SK-N-SH (cell line): ENCODE measurements at regions not wholly inside any gene's neighbourhood (a gene's known extent, or its start where the extent isn't known, plus 50 kb on each side); places are given as distances from the start of the nearest gene placed in this dataset.

Source experiments
- CTCF ChIA-PET: fragments of 300-600, 350-600 bp; formaldehyde crosslinking; extraction: SDS; loops from one replicate; lab custom pipeline; 2021; lab: Yijun Ruan, JAX
- POLR2A ChIA-PET: fragments of 350-600 bp; sonication (Branson Sonifier 250); formaldehyde crosslinking; extraction: SDS; loops from one replicate; lab custom pipeline; 2020; ENCODE audit warnings: antibody characterized with exemption, inconsistent platforms; lab: Yijun Ruan, JAX
- DNase-seq: peaks from one replicate; pipeline ENCODE4 v3.0.0; 2012
- H2AFZ ChIP-seq: fragments of 200-600 bp; sonication (generic); 2 replicates; pipeline ENCODE4 v1.8.1; 2016; ENCODE audit warnings: antibody characterized with exemption, mild to moderate bottlenecking, low read depth
- H3F3A ChIP-seq: fragments of 200-600 bp; sonication (generic); replicated peaks from 2 replicates; pipeline ENCODE3; 2016; ENCODE audit warnings: antibody characterized with exemption, mild to moderate bottlenecking; ENCODE audit not compliant: insufficient read depth
- H3K27ac ChIP-seq, 2 experiments: fragments of 200-500 bp in 1 of 2; fragments of 200-600 bp in 1 of 2; sonication (Bioruptor generic) in 1 of 2; sonication (generic), shearing (Covaris generic) in 1 of 2; 2 replicates each; pipeline versions ENCODE4 v1.5.1 to v1.6.1; 2014 to 2016; ENCODE audit warnings: low read depth in 2 of 2, inconsistent platforms in 1 of 2, low read length in 1 of 2, mild to moderate bottlenecking in 1 of 2, mixed read lengths in 1 of 2
- H3K27me3 ChIP-seq: fragments of 200-600 bp; sonication (generic), shearing (Covaris generic); 2 replicates; pipeline ENCODE4 v1.6.1; 2016; ENCODE audit warnings: mixed run types; ENCODE audit not compliant: insufficient read depth
- H3K36me3 ChIP-seq, 2 experiments: fragments of 200-500 bp in 1 of 2; fragments of 200-600 bp in 1 of 2; sonication (Bioruptor generic) in 1 of 2; sonication (generic) in 1 of 2; replicated peaks in 1 of 2; 2 replicates each; pipeline versions ENCODE3 to v1.5.1; 2014 to 2016; ENCODE audit warnings: low read length in 1 of 2, mild to moderate bottlenecking in 1 of 2; ENCODE audit not compliant: insufficient read depth in 2 of 2, control insufficient read depth in 1 of 2
- H3K4me1 ChIP-seq, 2 experiments: fragments of 200-500 bp in 1 of 2; fragments of 200-600 bp in 1 of 2; sonication (Bioruptor generic) in 1 of 2; sonication (generic), shearing (Covaris generic) in 1 of 2; 2 replicates each; pipeline versions ENCODE4 v1.5.1 to v1.6.1; 2014 to 2016; ENCODE audit warnings: low read depth in 1 of 2, low read length in 1 of 2, mixed run types in 1 of 2; ENCODE audit not compliant: insufficient read depth in 2 of 2, control insufficient read depth in 1 of 2
- H3K4me2 ChIP-seq: fragments of 200-600 bp; sonication (generic), shearing (Covaris generic); 2 replicates; pipeline ENCODE4 v1.6.1; 2017; ENCODE audit warnings: mixed run types
- H3K4me3 ChIP-seq, 2 experiments: fragments of 200-500 bp in 1 of 2; fragments of 200-600 bp in 1 of 2; sonication (Bioruptor generic) in 1 of 2; sonication (generic), shearing (Covaris generic) in 1 of 2; 2 replicates each; pipeline versions ENCODE4 v1.5.1 to v1.8.1; 2014 to 2016; ENCODE audit warnings: low read depth in 2 of 2, inconsistent platforms in 1 of 2, low read length in 1 of 2, mild to moderate bottlenecking in 1 of 2, mixed read lengths in 1 of 2, moderate library complexity in 1 of 2
- H3K79me2 ChIP-seq: fragments of 200-600 bp; sonication (generic); 2 replicates; pipeline ENCODE4 v1.8.1; 2017; ENCODE audit warnings: mild to moderate bottlenecking; ENCODE audit not compliant: insufficient read depth
- H3K9ac ChIP-seq: fragments of 200-600 bp; sonication (generic); 2 replicates; pipeline ENCODE4 v1.6.1; 2017; ENCODE audit warnings: mixed run types
- H3K9me2 ChIP-seq: fragments of 200-600 bp; sonication (generic); 2 replicates; pipeline ENCODE4 v1.6.1; 2017; ENCODE audit warnings: mixed run types
- H3K9me3 ChIP-seq: fragments of 200-600 bp; sonication (generic); 2 replicates; pipeline ENCODE4 v1.6.1; 2017; ENCODE audit warnings: mixed run types, mild to moderate bottlenecking, moderate library complexity
- H4K20me1 ChIP-seq: fragments of 200-600 bp; sonication (generic); 2 replicates; pipeline ENCODE4 v1.6.1; 2017; ENCODE audit warnings: mild to moderate bottlenecking, mixed run types; ENCODE audit not compliant: insufficient read depth
- CHD2 ChIP-seq: fragments of 150-350 bp; IDR thresholded peaks from 2 replicates; pipeline ENCODE4 v1.6.1; 2018; ENCODE audit warnings: low read length; ENCODE audit not compliant: partially characterized antibody
- FOSL2 ChIP-seq: IDR thresholded peaks from 2 replicates; pipeline ENCODE4 v1.4.0; 2012; ENCODE audit warnings: low read depth, mild to moderate bottlenecking, moderate library complexity, borderline replicate concordance
- FOXJ3 ChIP-seq: sonication (generic); formaldehyde crosslinking; IDR thresholded peaks from 2 replicates; pipeline ENCODE4 v1.5.1; 2020; ENCODE audit warnings: mild to moderate bottlenecking, missing genetic modification reagents
- FOXM1 ChIP-seq: IDR thresholded peaks from 2 replicates; pipeline ENCODE4 v1.4.0; 2012; ENCODE audit warnings: low read depth, mild to moderate bottlenecking
- GABPA ChIP-seq: IDR thresholded peaks from 2 replicates; pipeline ENCODE4 v1.4.0; 2012; ENCODE audit warnings: low read depth, mild to moderate bottlenecking
- GATA2 ChIP-seq: sonication (generic); formaldehyde crosslinking; IDR thresholded peaks from 2 replicates; pipeline ENCODE4 v1.5.0; 2020; ENCODE audit warnings: mild to moderate bottlenecking, missing genetic modification reagents
- MEF2A ChIP-seq: IDR thresholded peaks from 2 replicates; pipeline ENCODE4 v1.4.0; 2012; ENCODE audit warnings: low read depth, borderline replicate concordance
- MXI1 ChIP-seq: IDR thresholded peaks from 2 replicates; pipeline ENCODE4 v1.6.1; 2012; ENCODE audit warnings: mild to moderate bottlenecking, low read depth, low read length, improper control_type of control experiment
- NFIC ChIP-seq: IDR thresholded peaks from 2 replicates; pipeline ENCODE4 v1.4.0; 2012; ENCODE audit warnings: borderline replicate concordance
- NRF1 ChIP-seq: IDR thresholded peaks from 2 replicates; pipeline ENCODE4 v1.6.1; 2012; ENCODE audit warnings: low read depth, mild to moderate bottlenecking, low read length
- POLR2AphosphoS5 ChIP-seq: IDR thresholded peaks from 2 replicates; pipeline ENCODE4 v1.6.1; 2012; ENCODE audit warnings: low read depth, low read length
- RCOR1 ChIP-seq: fragments of 150-350 bp; IDR thresholded peaks from 2 replicates; pipeline ENCODE4 v1.6.1; 2017; ENCODE audit warnings: antibody characterized with exemption, low read length
- SMC3 ChIP-seq: IDR thresholded peaks from 2 replicates; pipeline ENCODE4 v1.6.1; 2012; ENCODE audit warnings: low read depth, low read length, improper control_type of control experiment
- TCF12 ChIP-seq: IDR thresholded peaks from 2 replicates; pipeline ENCODE4 v1.4.0; 2012
- TEAD4 ChIP-seq: IDR thresholded peaks from 2 replicates; pipeline ENCODE4 v1.4.0; 2012; ENCODE audit warnings: mild to moderate bottlenecking, borderline replicate concordance; ENCODE audit not compliant: insufficient read depth
- WGBS: methylation state at CpG from one replicate; pipeline ENCODE4 v1.1.6; 2017; ENCODE audit warnings: low lambda C conversion rate; 5-methylcytosine and 5-hydroxymethylcytosine counted together
- TF ChIP-seq, protein P1 (sequence below): IDR thresholded peaks from 2 replicates; pipeline ENCODE4 v1.4.0; 2012; ENCODE audit warnings: low read depth, borderline replicate concordance
- TF ChIP-seq, protein P2 (sequence below): fragments of 200-600 bp; sonication (generic); IDR thresholded peaks from 2 replicates; pipeline ENCODE4 v1.6.1; 2017; ENCODE audit warnings: antibody characterized with exemption, mild to moderate bottlenecking, moderate library complexity
- TF ChIP-seq, protein P3 (sequence below): fragments of 150-350 bp; IDR thresholded peaks from 2 replicates; pipeline ENCODE4 v1.6.1; 2016; ENCODE audit warnings: mild to moderate bottlenecking, low read depth, low read length
- TF ChIP-seq, protein P4 (sequence below): IDR thresholded peaks from 2 replicates; pipeline ENCODE4 v1.4.0; 2012; ENCODE audit warnings: low read depth

DNA sequence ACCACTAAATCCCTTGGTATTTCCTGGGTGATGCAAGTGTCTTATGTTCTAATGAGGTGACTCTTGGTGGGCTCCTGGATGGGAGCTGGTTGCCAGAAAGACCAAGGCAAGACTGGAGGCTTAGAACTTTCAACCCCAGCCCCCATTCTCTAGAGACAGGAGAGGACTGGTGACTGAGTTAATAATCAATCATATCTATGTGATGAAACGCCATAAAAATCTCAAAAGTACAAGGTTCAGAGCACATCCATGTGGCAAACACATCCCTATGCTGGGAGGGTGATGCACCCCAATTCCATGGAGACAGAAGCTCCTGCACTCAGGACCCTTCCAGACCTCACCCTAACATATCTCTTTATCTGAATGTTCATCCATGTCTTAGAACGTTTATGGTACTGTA lies 139.5 kb upstream of the LINC00305 start:
- Histone ChIP-seq H3K4me2 (no peak overlapping the region), H3K4me1 (no peaks in the 10 kb centered on the region), H3K27me3 (no peaks in the 10 kb centered on the region), H3K4me3 (no peak overlapping the region), H3K9me2 (no peaks in the 10 kb centered on the region), H4K20me1 (no peaks in the 10 kb centered on the region), H2AFZ (no peak overlapping the region), H3K27ac (no peak overlapping the region), H3K79me2 (no peaks in the 10 kb centered on the region), H3F3A (no peaks in the 10 kb centered on the region), H3K36me3 (no peaks in the 10 kb centered on the region), H3K9ac (no peak overlapping the region), H3K9me3 (no peaks in the 10 kb centered on the region)
- no peak for DNase-seq
- no peak for TF ChIP-seq GATA2 (CRISPR knock-in tag)
- no peak for TF ChIP-seq TCF12
- no peak for TF ChIP-seq RCOR1
- no peak for TF ChIP-seq NFIC
- WGBS, result 0% methylated on average over 2 of the region's 2 CpGs
- CTCF ChIA-PET, result no interaction called here
- POLR2A ChIA-PET, result no interaction called here

DNA sequence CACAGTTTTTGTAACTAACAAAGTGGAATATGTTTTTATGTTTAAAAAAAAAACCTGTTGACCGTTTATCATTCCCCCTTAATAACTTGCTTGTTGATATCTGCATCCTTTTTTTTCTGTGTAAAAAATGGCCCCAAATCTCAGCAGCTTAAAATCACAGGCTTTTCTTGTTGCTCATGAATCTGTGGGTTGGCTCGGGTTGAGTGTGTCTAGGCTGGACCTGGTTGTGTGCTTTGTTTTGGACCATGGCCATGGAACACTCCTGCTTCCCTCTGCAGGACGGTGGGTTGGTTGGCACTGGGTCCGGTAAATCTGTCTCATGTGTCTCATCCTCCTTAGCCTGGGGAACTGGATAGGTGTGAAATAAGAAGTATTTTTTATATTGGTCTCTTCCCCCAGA lies 139.0 kb upstream of the LINC00305 start:
- POLR2A ChIA-PET, result no interaction called here
- Histone ChIP-seq H3K4me2 (no peak overlapping the region), H3K4me3 (no peak overlapping the region), H3K27ac (no peak overlapping the region), H3K9ac (no peak overlapping the region), H2AFZ (no peak overlapping the region)
- CTCF ChIA-PET, result no interaction called here
- TF ChIP-seq GATA2 (CRISPR knock-in tag), result no peak
- TF ChIP-seq, all 33 proteins: peak for 0
- Histone ChIP-seq H4K20me1 (no peaks in the 10 kb centered on the region), H3K9me3 (no peaks in the 10 kb centered on the region), H3K4me1 (no peaks in the 10 kb centered on the region), H3K36me3 (no peaks in the 10 kb centered on the region), H3K27me3 (no peaks in the 10 kb centered on the region), H3K9me2 (no peaks in the 10 kb centered on the region), H3K79me2 (no peaks in the 10 kb centered on the region), H3F3A (no peaks in the 10 kb centered on the region)
- 30% methylated on average over 4 of the region's 4 CpGs for WGBS
- no peak for DNase-seq

DNA sequence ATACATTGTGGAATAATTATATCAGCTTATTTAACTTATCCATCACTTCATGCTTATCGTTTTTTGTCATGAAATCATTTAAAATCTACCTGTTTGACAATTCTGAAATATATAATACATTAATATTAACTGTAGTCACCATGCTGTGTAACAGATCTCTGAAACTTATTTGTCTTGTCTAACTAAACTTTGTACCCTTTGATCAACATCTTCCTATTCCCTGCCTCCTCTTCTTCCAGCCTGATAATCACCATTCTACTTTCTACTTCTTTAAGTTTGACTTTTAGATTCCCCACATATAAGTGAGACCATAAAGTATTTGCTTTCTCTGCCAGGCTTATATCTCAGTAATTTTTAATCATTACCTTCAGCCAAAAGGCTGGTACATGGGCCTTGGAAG lies 134.2 kb upstream of the LINC00305 start:
- Histone ChIP-seq H3K79me2 (no peaks in the 10 kb centered on the region), H3K4me2 (no peak overlapping the region), H3K27me3 (no peaks in the 10 kb centered on the region), H3K36me3 (no peaks in the 10 kb centered on the region), H2AFZ (no peak overlapping the region), H3K27ac (no peak overlapping the region), H3F3A (no peaks in the 10 kb centered on the region), H4K20me1 (no peaks in the 10 kb centered on the region), H3K9me3 (no peaks in the 10 kb centered on the region), H3K4me1 (no peaks in the 10 kb centered on the region), H3K9me2 (no peaks in the 10 kb centered on the region), H3K4me3 (no peak overlapping the region), H3K9ac (no peak overlapping the region)
- POLR2A ChIA-PET, result no interaction called here
- WGBS, result 0% methylated on average over 1 of the region's 1 CpG
- TF ChIP-seq, protein P1, sequence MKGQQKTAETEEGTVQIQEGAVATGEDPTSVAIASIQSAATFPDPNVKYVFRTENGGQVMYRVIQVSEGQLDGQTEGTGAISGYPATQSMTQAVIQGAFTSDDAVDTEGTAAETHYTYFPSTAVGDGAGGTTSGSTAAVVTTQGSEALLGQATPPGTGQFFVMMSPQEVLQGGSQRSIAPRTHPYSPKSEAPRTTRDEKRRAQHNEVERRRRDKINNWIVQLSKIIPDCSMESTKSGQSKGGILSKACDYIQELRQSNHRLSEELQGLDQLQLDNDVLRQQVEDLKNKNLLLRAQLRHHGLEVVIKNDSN, result no peak
- TF ChIP-seq NFIC (no peak), TEAD4 (no peak), FOXJ3 (CRISPR knock-in tag) (no peak), MEF2A (no peak), SMC3 (no peak), NRF1 (no peak), FOXM1 (no peak), MXI1 (no peak), TCF12 (no peak), FOSL2 (no peak), GABPA (no peak), CHD2 (no peak), POLR2AphosphoS5 (no peak)
- TF ChIP-seq, protein P2, sequence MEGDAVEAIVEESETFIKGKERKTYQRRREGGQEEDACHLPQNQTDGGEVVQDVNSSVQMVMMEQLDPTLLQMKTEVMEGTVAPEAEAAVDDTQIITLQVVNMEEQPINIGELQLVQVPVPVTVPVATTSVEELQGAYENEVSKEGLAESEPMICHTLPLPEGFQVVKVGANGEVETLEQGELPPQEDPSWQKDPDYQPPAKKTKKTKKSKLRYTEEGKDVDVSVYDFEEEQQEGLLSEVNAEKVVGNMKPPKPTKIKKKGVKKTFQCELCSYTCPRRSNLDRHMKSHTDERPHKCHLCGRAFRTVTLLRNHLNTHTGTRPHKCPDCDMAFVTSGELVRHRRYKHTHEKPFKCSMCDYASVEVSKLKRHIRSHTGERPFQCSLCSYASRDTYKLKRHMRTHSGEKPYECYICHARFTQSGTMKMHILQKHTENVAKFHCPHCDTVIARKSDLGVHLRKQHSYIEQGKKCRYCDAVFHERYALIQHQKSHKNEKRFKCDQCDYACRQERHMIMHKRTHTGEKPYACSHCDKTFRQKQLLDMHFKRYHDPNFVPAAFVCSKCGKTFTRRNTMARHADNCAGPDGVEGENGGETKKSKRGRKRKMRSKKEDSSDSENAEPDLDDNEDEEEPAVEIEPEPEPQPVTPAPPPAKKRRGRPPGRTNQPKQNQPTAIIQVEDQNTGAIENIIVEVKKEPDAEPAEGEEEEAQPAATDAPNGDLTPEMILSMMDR, result no peak
- TF ChIP-seq, protein P3, sequence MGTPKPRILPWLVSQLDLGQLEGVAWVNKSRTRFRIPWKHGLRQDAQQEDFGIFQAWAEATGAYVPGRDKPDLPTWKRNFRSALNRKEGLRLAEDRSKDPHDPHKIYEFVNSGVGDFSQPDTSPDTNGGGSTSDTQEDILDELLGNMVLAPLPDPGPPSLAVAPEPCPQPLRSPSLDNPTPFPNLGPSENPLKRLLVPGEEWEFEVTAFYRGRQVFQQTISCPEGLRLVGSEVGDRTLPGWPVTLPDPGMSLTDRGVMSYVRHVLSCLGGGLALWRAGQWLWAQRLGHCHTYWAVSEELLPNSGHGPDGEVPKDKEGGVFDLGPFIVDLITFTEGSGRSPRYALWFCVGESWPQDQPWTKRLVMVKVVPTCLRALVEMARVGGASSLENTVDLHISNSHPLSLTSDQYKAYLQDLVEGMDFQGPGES, result no peak
- TF ChIP-seq, protein P4, sequence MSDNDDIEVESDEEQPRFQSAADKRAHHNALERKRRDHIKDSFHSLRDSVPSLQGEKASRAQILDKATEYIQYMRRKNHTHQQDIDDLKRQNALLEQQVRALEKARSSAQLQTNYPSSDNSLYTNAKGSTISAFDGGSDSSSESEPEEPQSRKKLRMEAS, result no peak
- CTCF ChIA-PET, result no interaction called here
- DNase-seq, result no peak
